ENCODE measurements at regions not wholly inside any gene's neighbourhood (a gene's known extent, or its start where the extent isn't known, plus 50 kb on each side); places are given as distances from the start of the nearest gene placed in this dataset.

GRCh38 chr16:55929181-55929580 lies 54.0 kb upstream of the CES5A start:
- no peaks in the 10 kb centered on the region for H3K9me2 ChIP-seq (replicated peaks; ENCODE audit: control insufficient read depth, low read length)
- H4K20me1 ChIP-seq (ENCODE audit: control insufficient read depth, insufficient read depth, low read depth, low read length) = no peaks in the 10 kb centered on the region
- H3F3A ChIP-seq (ENCODE audit: control insufficient read depth, insufficient read depth) = no peaks in the 10 kb centered on the region
- no peaks in the 10 kb centered on the region for H3K36me3 ChIP-seq (ENCODE audit: control insufficient read depth, low read length)
- H3K27me3 ChIP-seq (ENCODE audit: control insufficient read depth, low read length) = no peaks in the 10 kb centered on the region
- H3K79me2 ChIP-seq (ENCODE audit: control insufficient read depth, low read length) = no peaks in the 10 kb centered on the region
- no peak overlapping the region for H3K27ac ChIP-seq (ENCODE audit: low read depth, low read length)
- H3K4me3 ChIP-seq (ENCODE audit: low read length) = no peak overlapping the region
- H3K4me2 ChIP-seq (ENCODE audit: low read length) = no peak overlapping the region
- H3K9me3 ChIP-seq (ENCODE audit: control insufficient read depth, insufficient read depth, low read length) = no peaks in the 10 kb centered on the region; the same call in 1 of the 2 replicates
- TF ChIP-seq EZH2phosphoT487 (IDR thresholded peaks at IDR 0.05; ENCODE audit: borderline replicate concordance, low read length) = no peak
- TF ChIP-seq CTCF (IDR thresholded peaks at IDR 0.05; ENCODE audit: low read depth, low read length, poor library complexity, severe bottlenecking) = no peak
- no peaks in the 10 kb centered on the region for H3K4me1 ChIP-seq (ENCODE audit: control insufficient read depth, low read length)

- Histone ChIP-seq H4K20me1 (ENCODE audit: control insufficient read depth, insufficient read depth, low read depth, low read length) (no peaks in the 10 kb centered on the region), H3K4me2 (ENCODE audit: low read length) (no peak overlapping the region), H3K9me2 (replicated peaks; ENCODE audit: control insufficient read depth, low read length) (no peaks in the 10 kb centered on the region), H3F3A (ENCODE audit: control insufficient read depth, insufficient read depth) (no peaks in the 10 kb centered on the region), H3K4me1 (ENCODE audit: control insufficient read depth, low read length) (no peaks in the 10 kb centered on the region), H3K4me3 (ENCODE audit: low read length) (no peak overlapping the region), H3K27ac (ENCODE audit: low read depth, low read length) (no peak overlapping the region), H3K36me3 (ENCODE audit: control insufficient read depth, low read length) (no peaks in the 10 kb centered on the region), H3K9me3 (ENCODE audit: control insufficient read depth, insufficient read depth, low read length) (no peaks in the 10 kb centered on the region), H3K27me3 (ENCODE audit: control insufficient read depth, low read length) (peaks cover 3% of the 10 kb centered on the region; the same call in 1 of the 2 replicates), H3K79me2 (ENCODE audit: control insufficient read depth, low read length) (no peaks in the 10 kb centered on the region)
- TF ChIP-seq EZH2phosphoT487 (IDR thresholded peaks at IDR 0.05; ENCODE audit: borderline replicate concordance, low read length) (no peak), CTCF (IDR thresholded peaks at IDR 0.05; ENCODE audit: low read depth, low read length, poor library complexity, severe bottlenecking) (no peak)
Measured at GRCh38 chr16:55925242-55925641, 50.1 kb upstream of the CES5A start.
